8988T (cell line): ENCODE measurements at regions not wholly inside any gene's neighbourhood (a gene's known extent, or its start where the extent isn't known, plus 50 kb on each side); places are given as distances from the start of the nearest gene placed in this dataset.
"Not testable (repeated sequence)": the region's sequence is repeated elsewhere in the genome, so short reads cannot be mapped to it uniquely, and the experiment has no call there.

Source experiments
- DNase-seq: peaks from one replicate; pipeline ENCODE4 v3.0.0; 2011

GRCh38 chr6:48706310-48706709, 595.3 kb upstream of the PTCHD4 start:
- DNase-seq, result no peak

DNA sequence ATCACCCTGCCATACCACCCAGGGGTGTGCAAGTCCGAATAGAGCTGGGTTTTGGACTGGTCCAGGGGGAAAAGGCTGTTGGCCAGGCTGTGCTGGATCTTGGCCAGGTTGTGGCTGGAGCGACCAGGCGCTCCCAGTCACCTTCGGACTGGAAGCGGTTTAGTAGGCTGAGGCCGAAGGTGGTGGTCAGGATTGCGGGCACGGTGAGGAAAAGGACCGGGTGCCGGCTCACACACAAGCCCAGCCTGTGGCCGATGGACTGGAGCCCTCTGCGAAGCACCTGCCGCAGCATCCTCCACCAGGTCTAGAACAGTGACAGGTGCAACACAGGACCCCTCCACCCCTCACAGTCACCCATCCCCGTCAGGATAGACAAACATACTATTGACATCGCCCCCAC, 590.6 kb upstream of the PTCHD4 start:
- no peak for DNase-seq

GRCh38 chr6:48695872-48696271, 584.9 kb upstream of the PTCHD4 start:
- DNase-seq, result no peak

DNA sequence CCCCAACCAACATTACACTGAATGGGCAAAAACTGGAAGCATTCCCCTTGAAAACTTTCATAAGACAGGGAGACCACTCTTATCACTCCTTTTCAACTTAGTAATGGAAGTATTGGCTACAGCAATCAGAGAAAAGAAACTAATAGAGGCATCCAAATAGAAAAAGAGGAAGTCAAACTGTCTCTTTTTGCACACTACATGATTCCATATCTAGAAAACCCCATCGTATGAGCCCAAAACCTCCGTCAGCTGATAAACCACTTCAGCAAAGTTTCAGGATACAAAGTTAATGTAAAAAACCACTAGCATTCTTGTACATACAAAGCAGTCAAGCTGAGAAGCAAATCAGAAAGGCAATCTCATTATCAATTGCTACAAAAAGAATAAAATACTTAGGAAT, 580.4 kb upstream of the PTCHD4 start:
- no peak for DNase-seq

- no peak for DNase-seq
Measured at GRCh38 chr6:48689498-48689897, 578.5 kb upstream of the PTCHD4 start.

- no peak for DNase-seq
Measured at GRCh38 chr6:48678390-48678789, 567.4 kb upstream of the PTCHD4 start.

DNA sequence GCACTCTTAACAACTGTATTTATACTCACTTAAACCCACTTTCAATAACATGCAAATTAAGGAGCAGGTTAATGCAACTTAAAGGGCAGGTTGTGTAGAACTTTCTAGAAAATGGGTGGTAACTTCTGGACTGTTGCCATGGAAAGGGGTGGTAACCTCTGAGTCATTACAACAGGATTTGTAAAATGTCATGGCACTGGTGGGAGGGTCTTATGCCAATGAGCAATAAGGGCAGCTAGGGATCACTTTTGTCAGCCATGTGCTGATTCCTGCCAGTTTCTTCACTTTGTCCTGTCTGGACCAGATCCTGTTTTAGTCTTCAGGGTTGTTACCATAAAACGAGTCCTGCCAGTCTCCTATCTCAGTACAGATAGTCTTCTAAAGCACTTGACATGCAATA, 560.5 kb upstream of the PTCHD4 start:
- no peak for DNase-seq

DNA sequence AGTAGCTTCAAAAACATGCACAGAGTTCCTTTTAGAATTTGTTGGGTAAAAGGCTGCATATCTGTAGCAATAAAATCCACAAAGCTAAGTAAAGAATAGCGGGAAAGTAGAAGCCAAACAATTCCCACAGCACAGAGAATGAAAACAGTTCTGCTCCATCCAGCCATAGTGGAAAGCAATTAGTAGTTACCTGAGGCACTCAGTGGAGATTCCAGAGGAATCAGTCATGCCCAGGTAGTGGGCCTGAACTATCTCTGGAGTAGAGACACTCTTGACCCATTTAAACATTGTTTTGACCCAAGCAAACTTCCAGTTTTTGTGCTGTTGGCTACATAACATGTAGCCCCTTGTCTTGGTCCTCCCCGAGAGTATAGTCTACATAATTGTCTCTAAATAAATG, 559.5 kb upstream of the PTCHD4 start:
- DNase-seq, result no peak

GRCh38 chr6:48667797-48668196, 556.8 kb upstream of the PTCHD4 start:
- no peak for DNase-seq

DNA sequence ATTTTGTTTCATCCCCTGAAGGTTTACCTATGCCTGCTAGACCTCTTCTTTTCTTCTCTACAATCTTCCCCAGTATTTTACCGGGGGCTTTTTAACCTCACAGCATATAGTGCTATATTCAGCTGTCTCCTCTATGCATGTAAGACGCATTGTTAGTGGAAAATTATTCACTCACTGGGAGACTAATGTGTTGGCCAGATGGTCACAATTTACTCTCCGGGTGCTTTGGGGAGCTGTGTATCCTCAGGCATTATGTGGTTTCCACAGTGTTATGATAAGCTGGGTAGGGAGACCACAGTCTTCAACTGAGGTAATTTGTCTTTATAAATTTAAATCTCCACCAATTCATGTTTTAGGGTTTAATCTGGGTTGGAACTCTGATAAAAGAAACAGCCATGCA, 553.8 kb upstream of the PTCHD4 start:
- no peak for DNase-seq

GRCh38 chr6:48658915-48659314, 547.9 kb upstream of the PTCHD4 start:
- DNase-seq, result no peak

DNA sequence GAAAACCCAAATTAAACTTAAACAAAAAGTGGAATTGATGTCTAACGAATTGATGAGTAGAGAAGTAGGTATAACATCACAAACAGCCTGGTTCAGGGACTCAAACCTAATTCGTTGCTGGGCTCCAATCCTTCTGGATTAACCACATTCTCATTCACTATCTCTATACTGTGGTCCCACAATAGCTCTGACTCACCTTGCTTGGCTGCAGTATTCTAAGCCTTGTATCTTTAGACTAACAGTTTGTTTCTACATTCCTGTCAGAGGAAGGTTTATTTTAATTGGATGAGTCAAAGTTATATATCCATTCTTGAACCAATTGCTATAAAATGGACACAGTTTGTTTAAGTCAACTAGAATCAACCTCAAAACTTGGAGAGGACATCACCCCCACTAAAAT, 530.5 kb upstream of the PTCHD4 start:
- no peak for DNase-seq

DNA sequence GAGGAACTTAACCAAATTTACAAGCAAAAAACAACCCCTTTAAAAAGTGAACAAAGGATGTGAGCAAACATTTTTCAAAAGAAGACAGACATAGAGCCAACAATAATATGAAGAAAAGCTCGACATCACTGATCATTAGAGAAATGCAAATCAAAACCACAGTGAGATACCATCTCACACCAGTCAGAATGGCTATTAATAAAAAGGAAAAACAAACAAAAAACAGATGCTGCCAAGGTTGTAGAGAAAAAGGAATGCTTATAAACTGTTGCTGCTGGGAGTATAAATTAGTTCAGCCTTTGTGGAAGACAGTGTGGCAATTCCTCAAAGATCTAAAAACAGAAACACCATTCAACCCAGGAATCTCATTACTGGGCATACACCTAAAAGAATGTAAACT, 527.8 kb upstream of the PTCHD4 start:
- not testable (repeated sequence) for DNase-seq

- DNase-seq, result no peak
Measured at GRCh38 chr6:48630511-48630910, 519.5 kb upstream of the PTCHD4 start.

DNA sequence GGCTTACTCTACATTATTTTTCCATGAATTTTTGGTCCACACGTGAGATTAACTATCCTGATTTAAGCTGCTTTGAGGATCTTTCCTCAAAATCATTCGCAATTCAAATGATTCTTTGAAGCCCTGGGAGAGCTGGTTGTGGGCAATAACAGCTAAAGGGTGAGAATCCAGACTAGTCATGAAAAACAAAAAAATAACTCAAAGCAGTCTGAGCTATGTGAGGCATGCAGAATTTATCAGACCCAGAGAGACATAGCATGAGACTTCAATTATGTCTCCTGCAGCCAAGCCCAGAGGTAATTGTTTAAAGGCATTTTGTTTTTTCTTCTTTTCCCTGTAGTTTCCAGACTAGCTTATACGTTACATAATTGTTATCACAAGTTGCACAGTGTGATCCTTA, 517.3 kb upstream of the PTCHD4 start:
- no peak for DNase-seq

GRCh38 chr6:48626421-48626820, 515.4 kb upstream of the PTCHD4 start:
- DNase-seq, result no peak

DNA sequence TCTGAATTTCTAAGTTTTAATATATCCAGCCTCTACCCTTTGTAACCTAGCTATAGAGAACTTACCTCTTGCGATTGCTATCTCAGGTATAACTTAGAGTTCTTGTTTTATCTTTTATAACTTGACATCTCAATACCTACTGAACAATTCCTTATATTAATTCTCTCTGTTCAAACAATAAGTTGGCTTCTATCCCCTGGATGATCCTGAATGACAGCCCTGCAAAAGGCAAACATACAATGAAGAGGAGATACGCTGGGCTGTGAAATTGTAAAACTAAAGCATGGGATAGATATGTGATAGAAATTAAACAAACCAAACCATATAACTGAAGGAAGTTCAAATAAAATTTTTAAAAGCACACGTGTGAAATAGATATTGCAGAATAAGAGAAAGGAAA, 513.6 kb upstream of the PTCHD4 start:
- DNase-seq, result no peak

GRCh38 chr6:48619771-48620170, 508.8 kb upstream of the PTCHD4 start:
- no peak for DNase-seq

- DNase-seq, result no peak
Measured at GRCh38 chr6:48615041-48615440, 504.0 kb upstream of the PTCHD4 start.

- DNase-seq, result no peak
Measured at GRCh38 chr6:48614326-48614725, 503.3 kb upstream of the PTCHD4 start.

GRCh38 chr6:48613231-48613949, 502.4 kb upstream of the PTCHD4 start:
- no peak for DNase-seq

DNA sequence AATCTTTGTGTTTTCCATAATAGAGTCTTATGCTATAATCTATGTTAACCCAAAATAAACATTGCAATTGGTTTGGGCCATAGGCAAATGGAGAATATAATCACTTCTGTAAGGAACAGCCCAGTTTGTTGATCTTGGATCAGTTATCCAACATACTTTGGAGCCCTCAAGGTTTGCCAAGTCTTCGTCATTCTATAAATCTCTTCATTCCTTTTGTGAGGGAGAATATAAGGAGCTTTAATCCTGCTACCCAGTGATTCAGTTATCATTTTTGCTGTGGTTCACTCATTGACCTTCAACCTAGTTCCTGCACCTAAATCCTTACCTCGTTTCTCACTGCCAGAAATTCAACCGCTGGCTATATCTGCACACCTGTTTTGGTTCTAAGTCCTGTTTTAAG, 500.3 kb upstream of the PTCHD4 start:
- DNase-seq, result no peak

DNA sequence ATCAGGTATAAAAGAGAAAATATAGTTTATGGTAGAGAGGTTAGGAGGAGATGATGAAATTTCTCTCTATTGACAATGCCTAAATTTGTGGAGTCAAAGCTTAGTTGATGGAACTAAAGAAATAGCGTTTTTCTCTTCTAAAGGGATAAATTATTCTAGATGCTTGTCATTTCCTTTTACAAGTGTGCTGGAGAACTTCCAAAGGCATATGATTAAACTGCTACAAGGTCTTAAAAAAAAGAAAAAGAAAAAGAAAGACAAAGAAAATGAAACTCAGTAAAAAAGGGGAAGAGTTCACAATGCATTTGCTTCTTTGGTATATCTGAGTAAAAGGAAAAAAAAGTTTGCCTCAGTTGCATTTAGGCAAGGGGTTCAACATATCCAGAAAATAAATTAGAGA, 499.8 kb upstream of the PTCHD4 start:
- no peak for DNase-seq

DNA sequence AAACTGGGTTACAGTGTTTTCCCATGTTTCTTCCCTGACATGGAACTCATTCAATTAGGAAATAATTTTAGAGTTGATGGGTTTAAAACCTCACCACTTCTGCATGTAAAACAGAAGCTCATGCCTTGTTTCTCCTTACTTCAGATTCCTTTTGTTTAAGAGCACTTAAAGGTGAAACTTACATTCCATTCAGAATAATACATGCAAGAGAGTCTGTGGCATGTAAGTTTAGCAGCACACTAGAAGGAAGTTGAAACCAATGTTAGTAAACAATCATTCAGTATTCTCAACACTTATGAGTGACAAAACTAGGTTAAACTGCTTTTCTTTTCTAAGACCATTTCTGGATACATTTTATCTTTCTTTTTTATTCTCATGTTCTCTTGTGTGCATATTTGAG, 495.6 kb upstream of the PTCHD4 start:
- no peak for DNase-seq

DNA sequence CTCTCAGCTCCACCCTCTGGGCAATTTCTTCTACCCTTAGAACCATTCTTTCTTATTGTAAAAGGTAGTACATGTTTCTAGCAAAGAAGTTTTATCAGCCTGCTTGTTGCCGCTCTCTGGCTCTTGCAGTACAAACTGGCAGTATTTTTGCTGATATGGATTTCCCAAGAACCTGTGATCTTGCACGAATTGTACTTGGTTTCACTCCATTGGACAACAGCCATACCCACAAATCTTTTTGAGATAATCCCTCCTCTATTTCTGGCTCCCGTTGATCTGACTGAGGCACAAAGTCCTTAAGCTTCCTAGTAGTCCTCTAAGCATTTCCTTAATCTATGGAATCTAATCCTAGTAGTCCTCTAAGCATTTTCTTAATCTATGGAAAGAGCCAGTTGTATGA, 487.0 kb upstream of the PTCHD4 start:
- no peak for DNase-seq

- no peak for DNase-seq
Measured at GRCh38 chr6:48596830-48597229, 485.8 kb upstream of the PTCHD4 start.
